ENCODE measurements at regions not wholly inside any gene's neighbourhood (a gene's known extent, or its start where the extent isn't known, plus 50 kb on each side); places are given as distances from the start of the nearest gene placed in this dataset.

DNA sequence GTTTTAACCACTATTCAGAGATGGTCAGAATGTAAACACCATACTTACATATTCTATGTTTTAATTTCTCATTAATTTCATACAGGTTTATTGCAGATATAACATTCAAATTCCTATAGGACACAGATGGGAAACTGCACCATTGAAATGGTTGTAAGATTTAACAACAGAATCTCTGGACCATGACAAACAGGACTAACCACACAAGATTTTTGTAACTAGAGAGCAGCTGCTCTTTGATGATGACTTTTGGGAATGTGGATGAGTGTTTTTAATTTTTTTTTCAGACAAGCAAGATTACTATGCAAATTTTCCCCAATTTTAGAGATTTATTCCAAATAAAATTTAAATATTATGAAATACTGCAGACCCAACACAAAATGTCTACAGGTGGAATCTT, 610.2 kb downstream of the PCDH18 start:
- TF ChIP-seq POLR2AphosphoS5 (IDR thresholded peaks at IDR 0.05), result no peak
- TF ChIP-seq, protein P1, sequence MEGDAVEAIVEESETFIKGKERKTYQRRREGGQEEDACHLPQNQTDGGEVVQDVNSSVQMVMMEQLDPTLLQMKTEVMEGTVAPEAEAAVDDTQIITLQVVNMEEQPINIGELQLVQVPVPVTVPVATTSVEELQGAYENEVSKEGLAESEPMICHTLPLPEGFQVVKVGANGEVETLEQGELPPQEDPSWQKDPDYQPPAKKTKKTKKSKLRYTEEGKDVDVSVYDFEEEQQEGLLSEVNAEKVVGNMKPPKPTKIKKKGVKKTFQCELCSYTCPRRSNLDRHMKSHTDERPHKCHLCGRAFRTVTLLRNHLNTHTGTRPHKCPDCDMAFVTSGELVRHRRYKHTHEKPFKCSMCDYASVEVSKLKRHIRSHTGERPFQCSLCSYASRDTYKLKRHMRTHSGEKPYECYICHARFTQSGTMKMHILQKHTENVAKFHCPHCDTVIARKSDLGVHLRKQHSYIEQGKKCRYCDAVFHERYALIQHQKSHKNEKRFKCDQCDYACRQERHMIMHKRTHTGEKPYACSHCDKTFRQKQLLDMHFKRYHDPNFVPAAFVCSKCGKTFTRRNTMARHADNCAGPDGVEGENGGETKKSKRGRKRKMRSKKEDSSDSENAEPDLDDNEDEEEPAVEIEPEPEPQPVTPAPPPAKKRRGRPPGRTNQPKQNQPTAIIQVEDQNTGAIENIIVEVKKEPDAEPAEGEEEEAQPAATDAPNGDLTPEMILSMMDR (IDR thresholded peaks at IDR 0.05), result no peak
